ENCODE measurements at regions not wholly inside any gene's neighbourhood (a gene's known extent, or its start where the extent isn't known, plus 50 kb on each side); places are given as distances from the start of the nearest gene placed in this dataset.

DNA sequence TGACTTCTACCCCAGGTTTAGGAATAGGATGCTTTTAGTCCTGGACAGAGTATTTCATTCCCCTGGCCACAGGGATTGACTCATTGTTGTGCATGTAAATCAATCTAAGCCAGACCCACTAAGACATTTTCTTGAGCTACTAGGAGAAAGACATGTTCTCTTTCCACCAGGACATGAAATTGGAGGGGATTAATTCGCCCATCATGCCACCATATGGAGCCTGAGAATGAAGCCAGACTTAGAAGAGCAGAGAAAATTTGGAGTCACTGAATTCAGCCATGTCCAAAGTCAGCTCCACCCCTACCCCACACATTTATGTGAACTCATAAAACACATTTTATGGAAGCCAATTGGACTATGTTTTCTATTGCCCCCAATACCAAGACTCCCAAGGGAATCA is 322.5 kb downstream of the NFIB start:
- TF ChIP-seq FOXA1 (IDR thresholded peaks at IDR 0.05) (no peak), BHLHE40 (IDR thresholded peaks at IDR 0.05; ENCODE audit: borderline replicate concordance) (no peak), SUZ12 (IDR thresholded peaks at IDR 0.05) (no peak), NFRKB (IDR thresholded peaks at IDR 0.05) (no peak)

Measured in HEK293T (cell line).